ENCODE measurements at regions not wholly inside any gene's neighbourhood (a gene's known extent, or its start where the extent isn't known, plus 50 kb on each side); places are given as distances from the start of the nearest gene placed in this dataset.
"Not testable (repeated sequence)": the region's sequence is repeated elsewhere in the genome, so short reads cannot be mapped to it uniquely, and the experiment has no call there.

- Histone ChIP-seq H3K4me3 (ENCODE audit: low read depth in 1 of 5, low read length in 5 of 5) (no peak overlapping the region), H3K36me3 (ENCODE audit: control insufficient read depth in 5 of 5, insufficient read depth in 5 of 5, low read length in 5 of 5) (no peaks in the 10 kb centered on the region), H3K4me1 (ENCODE audit: control insufficient read depth in 5 of 5, insufficient read depth in 5 of 5, low read length in 5 of 5) (peaks cover 0 to 11% (median 7%) of the 10 kb centered on the region in 5 donors), H3K9ac (ENCODE audit: low read length in 5 of 5) (no peak overlapping the region), H3K9me3 (ENCODE audit: control insufficient read depth in 5 of 5, low read length in 5 of 5) (peaks cover 0 to 8% (median 7%) of the 10 kb centered on the region in 5 donors), H3K27me3 (ENCODE audit: control insufficient read depth in 5 of 5, insufficient read depth in 4 of 5, low read length in 5 of 5) (peaks cover 0 to 5% (median 2%) of the 10 kb centered on the region in 5 donors), H3K27ac (ENCODE audit: low read depth, low read length) (no peak overlapping the region)
These were observed 57.5 kb upstream of the SORCS2 start for GRCh38 chr4:7134737-7135388.

- not testable (repeated sequence) for H3K36me3 ChIP-seq (ENCODE audit: control insufficient read depth in 5 of 5, insufficient read depth in 5 of 5, low read length in 5 of 5); H3K27ac ChIP-seq (ENCODE audit: low read depth, low read length); H3K9ac ChIP-seq (ENCODE audit: low read length in 5 of 5); H3K27me3 ChIP-seq (ENCODE audit: control insufficient read depth in 5 of 5, insufficient read depth in 4 of 5, low read length in 5 of 5); H3K9me3 ChIP-seq (ENCODE audit: control insufficient read depth in 5 of 5, low read length in 5 of 5); H3K4me3 ChIP-seq (ENCODE audit: low read depth in 1 of 5, low read length in 5 of 5)
- H3K4me1 ChIP-seq (ENCODE audit: control insufficient read depth in 5 of 5, insufficient read depth in 5 of 5, low read length in 5 of 5) = peaks cover 0 to 11% (median 7%) of the 10 kb centered on the region in 5 donors
These were observed 58.3 kb upstream of the SORCS2 start for GRCh38 chr4:7133818-7134650.

- Histone ChIP-seq H3K36me3 (ENCODE audit: control insufficient read depth in 5 of 5, insufficient read depth in 5 of 5, low read length in 5 of 5) (no peaks in the 10 kb centered on the region), H3K9ac (ENCODE audit: low read length in 5 of 5) (no peak overlapping the region), H3K27me3 (ENCODE audit: control insufficient read depth in 5 of 5, insufficient read depth in 4 of 5, low read length in 5 of 5) (peaks cover 0 to 3% (median 2%) of the 10 kb centered on the region in 5 donors), H3K27ac (ENCODE audit: low read depth, low read length) (no peak overlapping the region), H3K4me3 (ENCODE audit: low read depth in 1 of 5, low read length in 5 of 5) (no peak overlapping the region), H3K4me1 (ENCODE audit: control insufficient read depth in 5 of 5, insufficient read depth in 5 of 5, low read length in 5 of 5) (peaks cover 0 to 11% (median 7%) of the 10 kb centered on the region in 5 donors), H3K9me3 (ENCODE audit: control insufficient read depth in 5 of 5, low read length in 5 of 5) (peaks cover 0 to 8% (median 7%) of the 10 kb centered on the region in 5 donors)
These were observed 59.4 kb upstream of the SORCS2 start for GRCh38 chr4:7132730-7133582.

- H3K9me3 ChIP-seq (ENCODE audit: control insufficient read depth in 5 of 5, low read length in 5 of 5) = peaks cover 0 to 8% (median 7%) of the 10 kb centered on the region in 5 donors
These were observed 60.1 kb upstream of the SORCS2 start for GRCh38 chr4:7132249-7132648.

DNA sequence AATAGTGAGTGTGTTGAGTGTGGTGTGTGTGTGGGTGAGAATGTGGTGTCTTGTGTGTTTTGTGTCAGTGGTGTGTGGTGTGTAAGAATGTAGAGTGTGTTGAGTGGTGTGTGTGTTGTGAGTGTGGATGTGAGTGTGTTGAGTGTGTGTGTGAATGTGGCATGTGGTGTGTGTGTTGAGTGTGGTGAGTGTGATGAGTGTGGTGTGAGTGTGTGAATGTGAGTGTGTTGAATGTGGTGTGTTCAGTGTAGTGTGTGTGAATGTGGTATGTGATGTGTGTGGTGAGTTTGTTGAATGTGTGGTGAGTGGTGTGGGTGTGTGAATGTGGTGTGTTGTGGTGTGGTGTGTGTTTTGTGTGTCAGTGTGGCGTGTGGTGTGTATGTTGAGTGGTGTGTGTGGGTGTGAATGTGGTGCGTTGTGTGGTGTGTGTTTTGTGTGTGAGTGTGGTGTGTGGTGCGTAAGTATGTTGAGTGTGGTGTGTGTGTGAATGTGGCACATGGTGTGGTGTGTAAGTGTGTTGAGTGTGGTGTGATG is 60.8 kb upstream of the SORCS2 start:
- no peak overlapping the region for H3K9ac ChIP-seq (ENCODE audit: low read length in 5 of 5)
- peaks cover 0 to 8% (median 7%) of the 10 kb centered on the region in 5 donors for H3K9me3 ChIP-seq (ENCODE audit: control insufficient read depth in 5 of 5, low read length in 5 of 5)
- H3K27ac ChIP-seq (ENCODE audit: low read depth, low read length) = no peak overlapping the region
- H3K36me3 ChIP-seq (ENCODE audit: control insufficient read depth in 5 of 5, insufficient read depth in 5 of 5, low read length in 5 of 5) = no peaks in the 10 kb centered on the region
- peaks cover 0 to 11% (median 7%) of the 10 kb centered on the region in 5 donors for H3K4me1 ChIP-seq (ENCODE audit: control insufficient read depth in 5 of 5, insufficient read depth in 5 of 5, low read length in 5 of 5)
- H3K27me3 ChIP-seq (ENCODE audit: control insufficient read depth in 5 of 5, insufficient read depth in 4 of 5, low read length in 5 of 5) = peaks cover 0 to 3% (median 2%) of the 10 kb centered on the region in 5 donors
- no peak overlapping the region for H3K4me3 ChIP-seq (ENCODE audit: low read depth in 1 of 5, low read length in 5 of 5)

More at GRCh38 chr4:7132249-7132648, 60.1 kb upstream of the SORCS2 start:
- H3K9ac ChIP-seq (ENCODE audit: low read length in 5 of 5) = no peak overlapping the region
- no peak overlapping the region for H3K4me3 ChIP-seq (ENCODE audit: low read depth in 1 of 5, low read length in 5 of 5)
- H3K27me3 ChIP-seq (ENCODE audit: control insufficient read depth in 5 of 5, insufficient read depth in 4 of 5, low read length in 5 of 5) = peaks cover 0 to 3% (median 2%) of the 10 kb centered on the region in 5 donors
- H3K36me3 ChIP-seq (ENCODE audit: control insufficient read depth in 5 of 5, insufficient read depth in 5 of 5, low read length in 5 of 5) = no peaks in the 10 kb centered on the region
- no peak overlapping the region for H3K27ac ChIP-seq (ENCODE audit: low read depth, low read length)
- H3K4me1 ChIP-seq (ENCODE audit: control insufficient read depth in 5 of 5, insufficient read depth in 5 of 5, low read length in 5 of 5) = peaks cover 0 to 11% (median 7%) of the 10 kb centered on the region in 5 donors

- no peak overlapping the region for H3K27ac ChIP-seq (ENCODE audit: low read depth, low read length)
- H3K9me3 ChIP-seq (ENCODE audit: control insufficient read depth in 5 of 5, low read length in 5 of 5) = peaks cover 0 to 8% (median 7%) of the 10 kb centered on the region in 5 donors
- no peaks in the 10 kb centered on the region for H3K36me3 ChIP-seq (ENCODE audit: control insufficient read depth in 5 of 5, insufficient read depth in 5 of 5, low read length in 5 of 5)
- H3K4me3 ChIP-seq (ENCODE audit: low read depth in 1 of 5, low read length in 5 of 5) = no peak overlapping the region
- H3K9ac ChIP-seq (ENCODE audit: low read length in 5 of 5) = no peak overlapping the region
- H3K4me1 ChIP-seq (ENCODE audit: control insufficient read depth in 5 of 5, insufficient read depth in 5 of 5, low read length in 5 of 5) = peaks cover 0 to 11% (median 7%) of the 10 kb centered on the region in 5 donors
- H3K27me3 ChIP-seq (ENCODE audit: control insufficient read depth in 5 of 5, insufficient read depth in 4 of 5, low read length in 5 of 5) = peaks cover 0 to 3% (median 2%) of the 10 kb centered on the region in 5 donors
These were observed 61.6 kb upstream of the SORCS2 start for GRCh38 chr4:7130621-7131211.

GRCh38 chr4:7129871-7130620 is 62.2 kb upstream of the GRPEL1 start:
- peaks cover 0 to 8% (median 7%) of the 10 kb centered on the region in 5 donors for H3K9me3 ChIP-seq (ENCODE audit: control insufficient read depth in 5 of 5, low read length in 5 of 5)
- H3K27ac ChIP-seq (ENCODE audit: low read depth, low read length) = no peak overlapping the region
- no peak overlapping the region for H3K4me3 ChIP-seq (ENCODE audit: low read depth in 1 of 5, low read length in 5 of 5)
- no peak overlapping the region for H3K9ac ChIP-seq (ENCODE audit: low read length in 5 of 5)
- peaks cover under 1 to 12% (median 9%) of the 10 kb centered on the region in 5 donors for H3K4me1 ChIP-seq (ENCODE audit: control insufficient read depth in 5 of 5, insufficient read depth in 5 of 5, low read length in 5 of 5)
- no peaks in the 10 kb centered on the region for H3K36me3 ChIP-seq (ENCODE audit: control insufficient read depth in 5 of 5, insufficient read depth in 5 of 5, low read length in 5 of 5)
- H3K27me3 ChIP-seq (ENCODE audit: control insufficient read depth in 5 of 5, insufficient read depth in 4 of 5, low read length in 5 of 5) = peaks cover 0 to 3% (median 2%) of the 10 kb centered on the region in 5 donors

- Histone ChIP-seq H3K27ac (ENCODE audit: low read depth, low read length) (no peak overlapping the region), H3K27me3 (ENCODE audit: control insufficient read depth in 5 of 5, insufficient read depth in 4 of 5, low read length in 5 of 5) (peaks cover 0 to 3% (median 2%) of the 10 kb centered on the region in 5 donors), H3K9me3 (ENCODE audit: control insufficient read depth in 5 of 5, low read length in 5 of 5) (peaks cover 0 to 8% (median 7%) of the 10 kb centered on the region in 5 donors), H3K36me3 (ENCODE audit: control insufficient read depth in 5 of 5, insufficient read depth in 5 of 5, low read length in 5 of 5) (no peaks in the 10 kb centered on the region), H3K4me3 (ENCODE audit: low read depth in 1 of 5, low read length in 5 of 5) (no peak overlapping the region), H3K4me1 (ENCODE audit: control insufficient read depth in 5 of 5, insufficient read depth in 5 of 5, low read length in 5 of 5) (peaks cover 3 to 11% (median 9%) of the 10 kb centered on the region in 5 donors), H3K9ac (ENCODE audit: low read length in 5 of 5) (no peak overlapping the region)
These were observed 60.8 kb upstream of the GRPEL1 start for GRCh38 chr4:7128644-7129043.

Data from subcutaneous abdominal adipose tissue (tissue), 5 donors.